Neural cell (in vitro differentiated cells): ENCODE measurements at regions not wholly inside any gene's neighbourhood (a gene's known extent, or its start where the extent isn't known, plus 50 kb on each side); places are given as distances from the start of the nearest gene placed in this dataset.
A peak's percentile ranks its signal among the peaks of the same experiment; 100 is the strongest.

Source experiments
- H2AFZ ChIP-seq: fragments of 200-600, 300-800 bp; sonication (generic), shearing (Covaris generic); 2 replicates; pipeline ENCODE4 v1.6.0; 2014; ENCODE audit warnings: low read depth, mild to moderate bottlenecking, antibody characterized with exemption, low read length, moderate library complexity
- H3F3A ChIP-seq: fragments of 200-600 bp; shearing (Covaris generic); 2 replicates; pipeline ENCODE4 v1.6.1; 2016; ENCODE audit warnings: mild to moderate bottlenecking, moderate library complexity, mixed read lengths, antibody characterized with exemption, low read length; ENCODE audit not compliant: insufficient read depth, poor library complexity, severe bottlenecking
- H3K27ac ChIP-seq: fragments of 200-600, 300-800 bp; sonication (generic), shearing (Covaris generic); 2 replicates; pipeline ENCODE4 v1.5.1; 2014; ENCODE audit warnings: mild to moderate bottlenecking, low read length, moderate library complexity
- H3K27me3 ChIP-seq: fragments of 300-800, 200-600 bp; sonication (generic), shearing (Covaris generic); 2 replicates; pipeline ENCODE4 v1.6.0; 2014; ENCODE audit warnings: mild to moderate bottlenecking, low read depth, low read length, moderate library complexity; ENCODE audit not compliant: insufficient read depth
- H3K36me3 ChIP-seq: fragments of 300-800, 200-600 bp; sonication (generic), shearing (Covaris generic); 2 replicates; pipeline ENCODE4 v1.5.1; 2014; ENCODE audit warnings: mild to moderate bottlenecking, antibody characterized with exemption, low read length, moderate library complexity; ENCODE audit not compliant: insufficient read depth
- H3K4me2 ChIP-seq: fragments of 300-800, 200-600 bp; sonication (generic), shearing (Covaris generic); 2 replicates; pipeline ENCODE4 v1.6.0; 2014; ENCODE audit warnings: mild to moderate bottlenecking, low read length
- H3K4me3 ChIP-seq: fragments of 300-800, 200-600 bp; sonication (generic), shearing (Covaris generic); 2 replicates; pipeline ENCODE4 v1.5.1; 2014; ENCODE audit warnings: mild to moderate bottlenecking, low read length, moderate library complexity
- H3K79me2 ChIP-seq: fragments of 200-600 bp; shearing (Covaris generic); replicated peaks from 2 replicates; pipeline ENCODE4 v1.6.0; 2014; ENCODE audit warnings: mild to moderate bottlenecking, low read length, moderate library complexity; ENCODE audit not compliant: insufficient read depth
- H3K9ac ChIP-seq: fragments of 300-800, 200-600 bp; sonication (generic), shearing (Covaris generic); 2 replicates; pipeline ENCODE4 v1.6.1; 2016; ENCODE audit warnings: mild to moderate bottlenecking, low read length, mixed read lengths
- H3K9me2 ChIP-seq: fragments of 200-600 bp; shearing (Covaris generic); 2 replicates; pipeline ENCODE4 v1.6.1; 2016; ENCODE audit warnings: mild to moderate bottlenecking, low read length, mixed read lengths; ENCODE audit not compliant: insufficient read depth
- H3K9me3 ChIP-seq: fragments of 200-600, 300-800 bp; sonication (generic), shearing (Covaris generic); 2 replicates; pipeline ENCODE4 v1.6.1; 2016; ENCODE audit warnings: mild to moderate bottlenecking, mixed run types, low read length, moderate library complexity, mixed read lengths
- H4K20me1 ChIP-seq: fragments of 200-600 bp; shearing (Covaris generic); 2 replicates; pipeline ENCODE4 v1.6.1; 2016; ENCODE audit warnings: mild to moderate bottlenecking, mixed run types; ENCODE audit not compliant: insufficient read depth
- CTCF ChIP-seq: fragments of 450-650 bp; IDR thresholded peaks from 2 replicates; pipeline ENCODE4 v1.5.1; 2014; ENCODE audit warnings: antibody characterized with exemption, mild to moderate bottlenecking, moderate library complexity; ENCODE audit not compliant: poor library complexity, severe bottlenecking
- EP300 ChIP-seq: fragments of 450-650 bp; conservative IDR thresholded peaks from 2 replicates; pipeline ENCODE4 v1.6.1; 2014; ENCODE audit warnings: antibody characterized with exemption, mild to moderate bottlenecking, moderate library complexity; ENCODE audit not compliant: poor library complexity, severe bottlenecking
- EZH2 ChIP-seq: fragments of 200-600, 300-800 bp; shearing (Covaris generic), sonication (generic); IDR thresholded peaks from 2 replicates; pipeline ENCODE4 v1.6.1; 2014; ENCODE audit warnings: antibody characterized with exemption, low read length, borderline replicate concordance, mild to moderate bottlenecking; ENCODE audit not compliant: insufficient read depth, poor library complexity, severe bottlenecking
- MXI1 ChIP-seq: fragments of 450-650 bp; conservative IDR thresholded peaks from 2 replicates; pipeline ENCODE4 v1.6.1; 2014; ENCODE audit warnings: antibody characterized with exemption, mild to moderate bottlenecking; ENCODE audit not compliant: poor library complexity, severe bottlenecking
- POLR2AphosphoS5 ChIP-seq: IDR thresholded peaks from 2 replicates; pipeline ENCODE4 v1.6.1; 2012
- RAD21 ChIP-seq: fragments of 450-650 bp; conservative IDR thresholded peaks from 2 replicates; pipeline ENCODE4 v1.6.1; 2014; ENCODE audit warnings: antibody characterized with exemption, mild to moderate bottlenecking, moderate library complexity
- REST ChIP-seq: IDR thresholded peaks from 2 replicates; pipeline ENCODE4 v1.6.1; 2012; ENCODE audit warnings: borderline replicate concordance
- SMC3 ChIP-seq: fragments of 450-650 bp; conservative IDR thresholded peaks from 2 replicates; pipeline ENCODE4 v1.6.1; 2014; ENCODE audit warnings: antibody characterized with exemption, mild to moderate bottlenecking, moderate library complexity; ENCODE audit not compliant: poor library complexity
- TAF1 ChIP-seq: IDR thresholded peaks from 2 replicates; pipeline ENCODE4 v1.6.1; 2012; ENCODE audit warnings: low read depth

GRCh38 chr22:26889802-26890201 lies 232.4 kb downstream of the MIAT start:
- H3K9ac ChIP-seq, result no peak overlapping the region
- no peaks in the 10 kb centered on the region for H3K9me3 ChIP-seq
- H3K4me3 ChIP-seq, result no peak overlapping the region
- peak overlapping the region; percentile 3 for H3K27ac ChIP-seq
- H3K4me2 ChIP-seq, result no peak overlapping the region
- H4K20me1 ChIP-seq, result no peaks in the 10 kb centered on the region
- H3F3A ChIP-seq, result no peaks in the 10 kb centered on the region
- no peaks in the 10 kb centered on the region for H3K79me2 ChIP-seq
- no peaks in the 10 kb centered on the region for H3K36me3 ChIP-seq
- peak overlapping the region; percentile 0 for H2AFZ ChIP-seq
- H3K27me3 ChIP-seq, result no peaks in the 10 kb centered on the region
- H3K9me2 ChIP-seq, result no peaks in the 10 kb centered on the region
- TF ChIP-seq REST (no peak), RAD21 (no peak), MXI1 (no peak), EZH2 (no peak), POLR2AphosphoS5 (no peak), TAF1 (no peak), SMC3 (no peak), CTCF (no peak), EP300 (no peak)

GRCh38 chr22:26890870-26891269 lies 233.5 kb downstream of the MIAT start:
- no peak overlapping the region for H3K4me2 ChIP-seq
- no peaks in the 10 kb centered on the region for H3K79me2 ChIP-seq
- H3K4me3 ChIP-seq, result no peak overlapping the region
- H2AFZ ChIP-seq, result no peak overlapping the region
- H4K20me1 ChIP-seq, result no peaks in the 10 kb centered on the region
- no peak overlapping the region for H3K27ac ChIP-seq
- no peaks in the 10 kb centered on the region for H3K36me3 ChIP-seq
- H3K9ac ChIP-seq, result no peak overlapping the region
- no peaks in the 10 kb centered on the region for H3K9me3 ChIP-seq
- no peaks in the 10 kb centered on the region for H3F3A ChIP-seq
- TF ChIP-seq POLR2AphosphoS5 (no peak), TAF1 (no peak), CTCF (peak; percentile 59), SMC3 (peak; percentile 66), RAD21 (peak; percentile 69)
- no peaks in the 10 kb centered on the region for H3K27me3 ChIP-seq
- no peaks in the 10 kb centered on the region for H3K9me2 ChIP-seq
